ENCODE measurements at regions not wholly inside any gene's neighbourhood (a gene's known extent, or its start where the extent isn't known, plus 50 kb on each side); places are given as distances from the start of the nearest gene placed in this dataset.

DNA sequence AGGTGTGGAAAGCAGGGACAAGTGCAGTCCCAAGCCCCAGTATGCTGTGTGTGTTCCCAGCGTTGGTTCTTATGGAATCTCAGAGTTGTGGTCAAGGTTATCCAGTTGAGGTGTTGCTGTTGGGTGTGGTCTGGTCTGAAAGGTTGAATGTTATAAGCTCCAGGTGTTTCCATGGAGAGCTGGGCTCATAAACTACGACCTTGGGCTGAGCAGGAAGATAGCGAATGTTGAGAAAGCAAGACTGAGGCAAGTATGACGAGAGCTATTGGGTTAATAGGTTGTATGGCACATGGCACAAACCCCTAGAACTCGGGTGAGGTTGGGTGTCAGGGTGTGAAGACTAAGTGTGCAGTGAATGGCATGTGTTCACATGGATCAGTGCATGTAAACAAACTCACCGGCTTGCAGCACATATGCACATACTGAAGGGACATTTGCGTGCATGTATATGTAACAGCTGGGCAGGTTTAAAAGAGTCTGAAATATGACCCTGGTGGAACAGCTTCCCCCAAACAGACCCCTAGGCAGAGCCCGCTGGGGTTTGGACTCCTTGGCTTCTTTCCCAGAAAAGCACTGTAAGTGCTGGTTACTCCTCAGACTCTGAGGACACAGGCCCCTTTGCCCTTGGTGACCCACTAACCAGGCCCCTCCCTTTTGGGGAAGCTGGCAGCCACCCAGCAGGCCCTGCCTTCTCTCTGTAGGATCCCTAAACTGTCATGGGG is 117.5 kb downstream of the NAV1 start:
- TF ChIP-seq POLR2A (IDR thresholded peaks at IDR 0.05; ENCODE audit: extremely low read depth, insufficient read length) (no peak), MYC (IDR thresholded peaks at IDR 0.05; ENCODE audit: low read depth, low read length) (no peak)
- TF ChIP-seq, protein P1, sequence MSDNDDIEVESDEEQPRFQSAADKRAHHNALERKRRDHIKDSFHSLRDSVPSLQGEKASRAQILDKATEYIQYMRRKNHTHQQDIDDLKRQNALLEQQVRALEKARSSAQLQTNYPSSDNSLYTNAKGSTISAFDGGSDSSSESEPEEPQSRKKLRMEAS (IDR thresholded peaks at IDR 0.05; ENCODE audit: low read depth, low read length): no peak
- TF ChIP-seq, protein P2, sequence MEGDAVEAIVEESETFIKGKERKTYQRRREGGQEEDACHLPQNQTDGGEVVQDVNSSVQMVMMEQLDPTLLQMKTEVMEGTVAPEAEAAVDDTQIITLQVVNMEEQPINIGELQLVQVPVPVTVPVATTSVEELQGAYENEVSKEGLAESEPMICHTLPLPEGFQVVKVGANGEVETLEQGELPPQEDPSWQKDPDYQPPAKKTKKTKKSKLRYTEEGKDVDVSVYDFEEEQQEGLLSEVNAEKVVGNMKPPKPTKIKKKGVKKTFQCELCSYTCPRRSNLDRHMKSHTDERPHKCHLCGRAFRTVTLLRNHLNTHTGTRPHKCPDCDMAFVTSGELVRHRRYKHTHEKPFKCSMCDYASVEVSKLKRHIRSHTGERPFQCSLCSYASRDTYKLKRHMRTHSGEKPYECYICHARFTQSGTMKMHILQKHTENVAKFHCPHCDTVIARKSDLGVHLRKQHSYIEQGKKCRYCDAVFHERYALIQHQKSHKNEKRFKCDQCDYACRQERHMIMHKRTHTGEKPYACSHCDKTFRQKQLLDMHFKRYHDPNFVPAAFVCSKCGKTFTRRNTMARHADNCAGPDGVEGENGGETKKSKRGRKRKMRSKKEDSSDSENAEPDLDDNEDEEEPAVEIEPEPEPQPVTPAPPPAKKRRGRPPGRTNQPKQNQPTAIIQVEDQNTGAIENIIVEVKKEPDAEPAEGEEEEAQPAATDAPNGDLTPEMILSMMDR (IDR thresholded peaks at IDR 0.05; ENCODE audit: low read depth, low read length): no peak
- no peak for DNase-seq (ENCODE audit: low read depth)

DNA sequence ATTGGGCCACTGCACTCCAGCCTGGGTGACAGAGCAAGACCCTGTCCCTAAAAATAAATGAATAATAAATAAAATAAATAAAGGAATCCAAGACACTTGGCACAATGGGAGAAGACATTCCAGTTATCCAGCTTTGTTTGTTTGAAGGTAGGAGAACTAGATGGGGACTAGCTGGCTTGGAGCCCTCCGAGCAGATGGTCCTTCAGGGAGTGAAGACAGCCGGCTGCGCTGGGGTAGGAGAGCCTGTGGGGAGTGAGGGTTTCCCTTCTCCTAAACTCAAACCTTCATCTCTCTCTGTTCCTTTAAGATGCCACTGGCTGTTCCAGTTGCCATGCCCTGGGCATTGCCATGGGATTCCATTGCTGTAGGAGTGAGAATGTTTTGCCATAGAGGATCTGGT is 120.6 kb downstream of the NAV1 start:
- DNase-seq (ENCODE audit: low read depth): no peak
- TF ChIP-seq MYC (IDR thresholded peaks at IDR 0.05; ENCODE audit: low read depth, low read length) (no peak), POLR2A (IDR thresholded peaks at IDR 0.05; ENCODE audit: extremely low read depth, insufficient read length) (no peak)
- TF ChIP-seq, protein P1 (IDR thresholded peaks at IDR 0.05; ENCODE audit: low read depth, low read length): no peak
- TF ChIP-seq, protein P2 (IDR thresholded peaks at IDR 0.05; ENCODE audit: low read depth, low read length): no peak
- no peak overlapping the region for H3K4me3 ChIP-seq (ENCODE audit: low read depth, low read length)

More for the DNA sequence above, 117.5 kb downstream of the NAV1 start:
- H3K4me3 ChIP-seq (ENCODE audit: low read depth, low read length): no peak overlapping the region

DNA sequence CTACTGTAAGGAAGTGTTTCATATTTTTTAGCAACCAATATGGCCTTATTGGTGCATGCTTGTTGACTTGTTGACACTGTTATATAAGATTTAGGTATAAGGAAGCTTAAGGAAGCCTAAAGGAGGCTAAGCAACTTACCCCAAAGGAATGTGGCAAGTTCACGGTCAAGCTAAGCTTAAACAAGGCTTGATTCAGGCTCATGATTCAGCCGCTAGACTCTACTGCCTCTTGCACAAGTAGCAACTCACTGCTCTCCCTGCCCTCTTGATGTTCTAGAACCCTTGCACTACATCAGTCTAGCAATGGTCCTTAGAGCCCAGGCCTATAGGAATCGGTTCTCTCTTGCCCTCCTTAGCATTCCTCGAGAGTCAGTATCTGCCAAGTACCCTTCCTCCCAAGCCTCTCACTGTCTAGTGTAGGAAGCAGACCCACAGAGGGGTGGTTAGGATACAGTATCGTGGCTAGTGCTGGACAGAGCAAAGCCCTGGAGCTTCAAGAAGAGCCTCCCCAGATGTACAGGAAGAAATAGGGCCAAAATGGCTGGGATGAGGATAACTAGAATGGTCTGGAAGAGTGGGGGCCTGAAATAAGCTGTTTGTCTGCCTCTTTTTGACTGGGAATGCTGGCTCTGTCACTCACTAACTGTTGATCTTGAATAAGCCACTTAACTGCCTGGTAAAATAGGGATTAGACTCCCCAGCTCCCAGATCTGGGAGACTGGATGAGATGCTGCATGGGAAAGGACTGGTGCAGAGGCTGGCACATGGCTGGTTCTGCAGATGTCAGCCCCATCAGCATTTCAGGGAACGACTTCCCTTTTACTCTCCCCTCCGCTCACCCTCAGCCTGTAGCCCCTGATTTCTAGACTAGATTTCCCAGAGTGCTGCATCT is 122.2 kb downstream of the NAV1 start:
- no peak overlapping the region for H3K4me3 ChIP-seq (ENCODE audit: low read depth, low read length)
- no peak for DNase-seq (ENCODE audit: low read depth)
- TF ChIP-seq, protein P2 (IDR thresholded peaks at IDR 0.05; ENCODE audit: low read depth, low read length): no peak
- TF ChIP-seq, protein P1 (IDR thresholded peaks at IDR 0.05; ENCODE audit: low read depth, low read length): no peak
- TF ChIP-seq MYC (IDR thresholded peaks at IDR 0.05; ENCODE audit: low read depth, low read length) (no peak), POLR2A (IDR thresholded peaks at IDR 0.05; ENCODE audit: extremely low read depth, insufficient read length) (no peak)

DNA sequence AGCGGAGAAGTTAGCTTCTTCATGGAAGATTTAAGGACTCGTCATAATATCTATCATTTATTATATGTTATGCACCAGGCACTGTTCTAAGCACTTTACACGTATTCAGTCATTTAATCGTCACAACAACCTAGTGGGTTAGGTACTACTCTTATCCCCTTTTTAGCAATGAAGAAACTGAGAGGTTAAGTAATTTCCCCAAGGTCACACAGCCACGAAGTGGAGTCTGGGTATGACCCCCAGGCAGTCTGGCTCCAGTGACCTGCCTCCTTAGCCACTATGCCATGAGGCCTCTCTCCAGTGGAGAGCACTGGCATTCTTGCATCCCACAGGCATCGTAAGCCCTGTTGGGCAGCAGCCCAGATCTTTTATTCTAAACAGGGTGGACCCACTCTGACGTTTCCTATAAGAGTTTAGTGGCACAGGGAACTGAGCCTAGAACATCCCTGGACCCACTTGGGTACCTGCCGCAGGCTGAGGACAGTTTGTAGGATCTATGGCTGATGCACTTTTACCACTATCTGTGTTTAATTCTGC is 123.0 kb downstream of the NAV1 start:
- H3K4me3 ChIP-seq (ENCODE audit: low read depth, low read length): no peak overlapping the region
- TF ChIP-seq MYC (IDR thresholded peaks at IDR 0.05; ENCODE audit: low read depth, low read length): no peak
- TF ChIP-seq, protein P1 (IDR thresholded peaks at IDR 0.05; ENCODE audit: low read depth, low read length): no peak
- no peak for TF ChIP-seq POLR2A (IDR thresholded peaks at IDR 0.05; ENCODE audit: extremely low read depth, insufficient read length)
- TF ChIP-seq, protein P2 (IDR thresholded peaks at IDR 0.05; ENCODE audit: low read depth, low read length): no peak
- no peak for DNase-seq (ENCODE audit: low read depth)

DNA sequence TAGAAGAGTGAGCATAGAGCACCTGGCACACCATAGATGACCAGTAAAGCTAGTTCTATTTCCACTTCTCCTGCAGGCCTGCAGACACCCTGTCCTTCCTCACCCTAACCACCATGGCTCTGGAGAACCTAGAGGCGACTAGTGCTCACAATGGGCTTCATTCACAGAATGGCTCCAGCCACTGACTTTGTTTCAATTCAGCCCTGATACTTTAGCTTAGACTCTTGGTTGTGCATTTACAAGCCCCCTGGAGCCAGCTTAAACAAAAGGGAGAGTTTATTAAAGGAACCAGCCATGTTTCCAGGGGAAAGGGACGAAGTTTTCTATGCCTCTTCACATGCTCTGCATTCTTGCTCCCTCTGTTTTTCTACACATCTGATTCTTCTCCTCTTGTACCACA is 123.7 kb downstream of the NAV1 start:
- no peak overlapping the region for H3K4me3 ChIP-seq (ENCODE audit: low read depth, low read length)
- TF ChIP-seq, protein P1 (IDR thresholded peaks at IDR 0.05; ENCODE audit: low read depth, low read length): no peak
- TF ChIP-seq, protein P2 (IDR thresholded peaks at IDR 0.05; ENCODE audit: low read depth, low read length): no peak
- TF ChIP-seq POLR2A (IDR thresholded peaks at IDR 0.05; ENCODE audit: extremely low read depth, insufficient read length) (no peak), MYC (IDR thresholded peaks at IDR 0.05; ENCODE audit: low read depth, low read length) (no peak)
- no peak for DNase-seq (ENCODE audit: low read depth)

Data from NB4 (cell line).